Stomach (tissue), 4 donors: ENCODE measurements at regions not wholly inside any gene's neighbourhood (a gene's known extent, or its start where the extent isn't known, plus 50 kb on each side); places are given as distances from the start of the nearest gene placed in this dataset.

Experiments
- EP300 ChIP-seq: sonication (generic); formaldehyde crosslinking; IDR thresholded peaks from one replicate; pipeline ENCODE4 v1.6.1; 2017; ENCODE audit warnings: antibody characterized with exemption
- POLR2A ChIP-seq, 4 donors: fragments of 450-650 bp; IDR thresholded peaks; one replicate each; pipeline ENCODE4 v1.6.1; 2016; ENCODE audit warnings: antibody characterized with exemption in 4 of 4, control low read depth in 2 of 4, mild to moderate bottlenecking in 1 of 4, moderate library complexity in 1 of 4
- POLR2AphosphoS5 ChIP-seq, 3 donors: sonication (generic); formaldehyde crosslinking; IDR thresholded peaks; one replicate each; pipeline ENCODE4 v1.6.1; 2016; ENCODE audit warnings: antibody characterized with exemption in 3 of 3
- TF ChIP-seq, protein P1 (sequence below), 7 experiments: fragments of 450-650 bp in 4 of 7; fragments of 200-600 bp in 3 of 7; sonication (generic) in 3 of 7; IDR thresholded peaks; one replicate each; pipeline ENCODE4 v1.5.1; 2016 to 2019; ENCODE audit warnings: antibody characterized with exemption in 7 of 7, control low read depth in 2 of 7, mild to moderate bottlenecking in 1 of 7

DNA sequence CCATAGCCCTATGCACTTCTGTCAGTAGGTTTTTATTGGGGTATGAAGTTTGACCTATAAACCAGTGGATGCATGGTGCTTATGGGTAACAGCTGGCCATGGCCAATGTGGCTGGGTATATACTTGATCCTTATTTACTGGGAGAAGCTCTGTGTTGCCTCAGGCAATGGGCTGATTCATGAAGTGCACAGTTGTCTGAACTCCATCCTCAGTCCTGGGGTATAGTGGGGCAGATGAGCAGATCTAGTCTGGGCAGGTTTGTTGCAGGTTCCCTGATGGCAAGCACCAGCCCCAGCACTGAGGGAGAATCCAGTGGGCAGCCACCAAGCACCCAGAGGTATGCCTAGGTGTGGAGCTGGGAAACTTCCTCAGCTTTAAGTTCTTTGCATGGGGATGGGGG, 274.4 kb downstream of the TDRD3 start:
- TF ChIP-seq, protein P1, sequence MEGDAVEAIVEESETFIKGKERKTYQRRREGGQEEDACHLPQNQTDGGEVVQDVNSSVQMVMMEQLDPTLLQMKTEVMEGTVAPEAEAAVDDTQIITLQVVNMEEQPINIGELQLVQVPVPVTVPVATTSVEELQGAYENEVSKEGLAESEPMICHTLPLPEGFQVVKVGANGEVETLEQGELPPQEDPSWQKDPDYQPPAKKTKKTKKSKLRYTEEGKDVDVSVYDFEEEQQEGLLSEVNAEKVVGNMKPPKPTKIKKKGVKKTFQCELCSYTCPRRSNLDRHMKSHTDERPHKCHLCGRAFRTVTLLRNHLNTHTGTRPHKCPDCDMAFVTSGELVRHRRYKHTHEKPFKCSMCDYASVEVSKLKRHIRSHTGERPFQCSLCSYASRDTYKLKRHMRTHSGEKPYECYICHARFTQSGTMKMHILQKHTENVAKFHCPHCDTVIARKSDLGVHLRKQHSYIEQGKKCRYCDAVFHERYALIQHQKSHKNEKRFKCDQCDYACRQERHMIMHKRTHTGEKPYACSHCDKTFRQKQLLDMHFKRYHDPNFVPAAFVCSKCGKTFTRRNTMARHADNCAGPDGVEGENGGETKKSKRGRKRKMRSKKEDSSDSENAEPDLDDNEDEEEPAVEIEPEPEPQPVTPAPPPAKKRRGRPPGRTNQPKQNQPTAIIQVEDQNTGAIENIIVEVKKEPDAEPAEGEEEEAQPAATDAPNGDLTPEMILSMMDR (IDR thresholded peaks at IDR 0.05), result no peak
- no peak for TF ChIP-seq POLR2AphosphoS5 (IDR thresholded peaks at IDR 0.05)
- no peak for TF ChIP-seq POLR2A (IDR thresholded peaks at IDR 0.05)
- no peak for TF ChIP-seq EP300
